HCT116 (cell line): ENCODE measurements at regions not wholly inside any gene's neighbourhood (a gene's known extent, or its start where the extent isn't known, plus 50 kb on each side); places are given as distances from the start of the nearest gene placed in this dataset.

Experiments
- ATAC-seq: fragments of 200-7000 bp; cut with Tn5 transposase; 2 replicates; pipeline ENCODE4 v1.9.1; 2020; ENCODE audit warnings: mild to moderate bottlenecking, moderate library complexity
- BruUV-seq: library from RNA; stranded (reverse); fragments of 400-500 nt; replicated peaks from 2 replicates; lab custom pipeline; 2021; lab: Mats Ljungman, UMichigan
- CTCF ChIA-PET: fragments of 300-600 bp; sonication (Branson Sonifier 250); formaldehyde crosslinking; loops from one replicate; lab custom pipeline; 2021; ENCODE audit warnings: antibody characterized with exemption; lab: Charles Lee
- POLR2A ChIA-PET: fragments of 300-600, 350-600 bp; sonication (Branson Sonifier 250); formaldehyde crosslinking; loops from one replicate; lab custom pipeline; 2021; ENCODE audit warnings: antibody characterized with exemption; lab: Charles Lee
- RAD21 ChIA-PET, 2 experiments: fragments of 300-600 bp; sonication (Branson Sonifier 250); formaldehyde crosslinking; loops; one replicate each; lab custom pipeline; 2023; ENCODE audit warnings: low total read pairs in 2 of 2; ENCODE audit not compliant: uncharacterized antibody in 2 of 2, unreplicated experiment in 2 of 2, low non-redundant PET in 1 of 2; lab: Charles Lee
- DNase-seq: peaks from one replicate; pipeline ENCODE4 v3.0.0-alpha.2; 2010; ENCODE audit warnings: low read depth, low spot score
- H2AFZ ChIP-seq: fragments of 200-600 bp; shearing (Covaris generic), sonication (generic); 2 replicates; pipeline ENCODE4 v1.6.1; 2017; ENCODE audit warnings: low read depth, mixed run types, mixed read lengths, antibody characterized with exemption, low read length; ENCODE audit not compliant: poor library complexity, severe bottlenecking
- H3K27ac ChIP-seq: 2 replicates; pipeline ENCODE4 v1.5.1; 2012; ENCODE audit warnings: low read depth, low read length
- H3K27me3 ChIP-seq: fragments of 200-600 bp; sonication (generic); 2 replicates; pipeline ENCODE4 v1.6.1; 2016; ENCODE audit warnings: mixed run types, low read length, mixed read lengths; ENCODE audit not compliant: insufficient read depth
- H3K36me3 ChIP-seq, 2 experiments: fragments of 200-500 bp in 1 of 2; fragments of 200-600 bp in 1 of 2; sonication (Bioruptor generic) in 1 of 2; sonication (generic) in 1 of 2; 2 replicates each; pipeline versions ENCODE4 v1.5.1 to v1.6.1; 2014 to 2016; ENCODE audit warnings: low read length in 2 of 2, inconsistent platforms in 1 of 2, mixed read lengths in 1 of 2, mixed run types in 1 of 2; ENCODE audit not compliant: insufficient read depth in 2 of 2, control insufficient read depth in 1 of 2
- H3K4me1 ChIP-seq, 2 experiments: fragments of 200-600 bp in 1 of 2; sonication (generic) in 1 of 2; 2 replicates each; pipeline versions ENCODE4 v1.5.1 to v1.6.1; 2012 to 2017; ENCODE audit warnings: low read length in 2 of 2, inconsistent platforms in 1 of 2, mild to moderate bottlenecking in 1 of 2, mixed read lengths in 1 of 2, mixed run types in 1 of 2, moderate library complexity in 1 of 2; ENCODE audit not compliant: insufficient read depth in 2 of 2, control insufficient read depth in 1 of 2
- H3K4me2 ChIP-seq: fragments of 200-600 bp; sonication (generic); 2 replicates; pipeline ENCODE4 v1.6.1; 2017; ENCODE audit warnings: mixed run types, low read length, mixed read lengths
- H3K4me3 ChIP-seq, 2 experiments: fragments of 200-600 bp in 1 of 2; sonication (generic) in 1 of 2; replicated peaks in 1 of 2; 2 replicates each; pipeline ENCODE4 v1.5.1; 2011 to 2016; ENCODE audit warnings: low read length in 2 of 2, control low read depth in 1 of 2, low read depth in 1 of 2, mild to moderate bottlenecking in 1 of 2, mixed read lengths in 1 of 2, mixed run types in 1 of 2
- H3K79me2 ChIP-seq: fragments of 200-600 bp; sonication (generic); 2 replicates; pipeline ENCODE4 v1.6.1; 2017; ENCODE audit warnings: mild to moderate bottlenecking, mixed run types, low read length, moderate library complexity, mixed read lengths; ENCODE audit not compliant: insufficient read depth
- H3K9ac ChIP-seq: fragments of 200-600 bp; sonication (generic); 2 replicates; pipeline ENCODE4 v1.6.1; 2016; ENCODE audit warnings: low read length, mixed read lengths
- H3K9me2 ChIP-seq: fragments of 200-600 bp; sonication (generic), shearing (Covaris generic); 2 replicates; pipeline ENCODE4 v1.6.1; 2017; ENCODE audit warnings: mixed run types, mild to moderate bottlenecking, moderate library complexity; ENCODE audit not compliant: insufficient read depth
- H3K9me3 ChIP-seq, 2 experiments: fragments of 200-500 bp in 1 of 2; fragments of 200-600 bp in 1 of 2; sonication (Bioruptor generic) in 1 of 2; sonication (generic) in 1 of 2; 2 replicates each; pipeline ENCODE4 v1.6.1; 2014 to 2017; ENCODE audit warnings: low read length in 2 of 2, mixed read lengths in 2 of 2, inconsistent platforms in 1 of 2, low read depth in 1 of 2, mild to moderate bottlenecking in 1 of 2, mixed run types in 1 of 2, moderate library complexity in 1 of 2; ENCODE audit not compliant: control insufficient read depth in 1 of 2, insufficient read depth in 1 of 2
- H4K20me1 ChIP-seq: fragments of 200-600 bp; sonication (generic), shearing (Covaris generic); 2 replicates; pipeline ENCODE4 v1.6.1; 2017; ENCODE audit warnings: mixed run types, mild to moderate bottlenecking, moderate library complexity; ENCODE audit not compliant: insufficient read depth
- ATF3 ChIP-seq: IDR thresholded peaks from 2 replicates; pipeline ENCODE4 v1.6.1; 2012
- CBX3 ChIP-seq: IDR thresholded peaks from 2 replicates; pipeline ENCODE4 v1.6.1; 2012; ENCODE audit warnings: low read depth
- CEBPB ChIP-seq: IDR thresholded peaks from 2 replicates; pipeline ENCODE4 v1.6.1; 2012; ENCODE audit warnings: low read depth
- CTCF ChIP-seq, 3 experiments: fragments of 200-600 bp in 1 of 3; sonication (generic) in 1 of 3; IDR thresholded peaks in 2 of 3; conservative IDR thresholded peaks in 1 of 3; 2 replicates each; pipeline ENCODE4 v1.5.1; 2012 to 2017; ENCODE audit warnings: low read depth in 2 of 3, low read length in 2 of 3, antibody characterized with exemption in 1 of 3, borderline replicate concordance in 1 of 3, control low read depth in 1 of 3, mild to moderate bottlenecking in 1 of 3, mixed read lengths in 1 of 3, mixed run types in 1 of 3, moderate library complexity in 1 of 3; ENCODE audit not compliant: insufficient read depth in 1 of 3
- POLR2AphosphoS5 ChIP-seq: IDR thresholded peaks from 2 replicates; pipeline ENCODE4 v1.6.1; 2011; ENCODE audit warnings: mild to moderate bottlenecking, low read depth, low read length, moderate library complexity
- intact Hi-C: fragments of 100-400 bp; cut with micrococcal nuclease; formaldehyde crosslinking; loops from 2 replicates; pipeline ENCODE4 v1.10.0; 2022
- TF ChIP-seq, protein P1 (sequence below): IDR thresholded peaks from 2 replicates; pipeline ENCODE4 v1.6.1; 2011; ENCODE audit warnings: mild to moderate bottlenecking, low read length, moderate library complexity; ENCODE audit not compliant: insufficient replicate concordance; ENCODE audit errors: extremely low read depth

- no peak for ATAC-seq
Measured at GRCh38 chr14:27012641-27013040, 414.8 kb upstream of the NOVA1 start.

DNA sequence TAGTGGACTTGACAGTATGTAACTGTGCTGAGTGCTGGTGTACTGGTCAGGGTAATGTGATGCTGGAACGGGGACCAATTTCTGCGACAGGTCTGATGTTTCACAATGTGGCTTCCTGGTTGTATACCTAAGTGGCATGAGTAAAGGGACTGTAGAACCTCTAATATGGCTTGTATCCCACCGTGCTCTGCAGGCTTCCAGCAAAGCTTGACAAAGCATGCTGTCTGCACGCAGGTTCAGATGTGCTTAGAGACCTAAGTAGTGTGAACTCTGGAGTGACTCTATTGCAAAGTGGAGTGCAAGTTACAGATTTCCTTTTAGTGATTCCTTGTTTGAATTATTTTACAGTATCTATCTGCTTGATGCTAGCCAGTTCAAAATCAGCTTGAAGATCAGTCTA lies 415.8 kb upstream of the NOVA1 start:
- RAD21 ChIA-PET: no interaction called here
- H3K9ac ChIP-seq: no peak overlapping the region
- no peaks in the 10 kb centered on the region for H3K79me2 ChIP-seq
- H3K36me3 ChIP-seq: no peaks in the 10 kb centered on the region
- BruUV-seq: no TSS peak
- no peaks in the 10 kb centered on the region for H3K9me2 ChIP-seq
- no peaks in the 10 kb centered on the region for H3K27me3 ChIP-seq
- CTCF ChIA-PET: no interaction called here
- peaks cover 6 to 11% of the 10 kb centered on the region in 2 experiments; a peak in 2 of 4 replicates for H3K9me3 ChIP-seq
- H4K20me1 ChIP-seq: no peaks in the 10 kb centered on the region
- no peak for TF ChIP-seq CEBPB
- no peak for TF ChIP-seq CBX3
- TF ChIP-seq ATF3: no peak
- TF ChIP-seq, protein P1, sequence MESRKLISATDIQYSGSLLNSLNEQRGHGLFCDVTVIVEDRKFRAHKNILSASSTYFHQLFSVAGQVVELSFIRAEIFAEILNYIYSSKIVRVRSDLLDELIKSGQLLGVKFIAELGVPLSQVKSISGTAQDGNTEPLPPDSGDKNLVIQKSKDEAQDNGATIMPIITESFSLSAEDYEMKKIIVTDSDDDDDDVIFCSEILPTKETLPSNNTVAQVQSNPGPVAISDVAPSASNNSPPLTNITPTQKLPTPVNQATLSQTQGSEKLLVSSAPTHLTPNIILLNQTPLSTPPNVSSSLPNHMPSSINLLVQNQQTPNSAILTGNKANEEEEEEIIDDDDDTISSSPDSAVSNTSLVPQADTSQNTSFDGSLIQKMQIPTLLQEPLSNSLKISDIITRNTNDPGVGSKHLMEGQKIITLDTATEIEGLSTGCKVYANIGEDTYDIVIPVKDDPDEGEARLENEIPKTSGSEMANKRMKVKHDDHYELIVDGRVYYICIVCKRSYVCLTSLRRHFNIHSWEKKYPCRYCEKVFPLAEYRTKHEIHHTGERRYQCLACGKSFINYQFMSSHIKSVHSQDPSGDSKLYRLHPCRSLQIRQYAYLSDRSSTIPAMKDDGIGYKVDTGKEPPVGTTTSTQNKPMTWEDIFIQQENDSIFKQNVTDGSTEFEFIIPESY: no peak
- TF ChIP-seq CTCF (IDR thresholded peaks at IDR 0.05 in 2 of 3, conservative IDR thresholded peaks at IDR 0.05 in 1 of 3; ENCODE audit: borderline replicate concordance in 1 of 3, insufficient read depth in 1 of 3, low read depth in 2 of 3, low read length in 2 of 3): no peak
- no peak overlapping the region for H2AFZ ChIP-seq
- no peaks in the 10 kb centered on the region for H3K4me1 ChIP-seq
- DNase-seq: no peak
- intact Hi-C loops: no loop called here
- no peak overlapping the region for H3K27ac ChIP-seq
- POLR2A ChIA-PET: no interaction called here
- no peak overlapping the region for H3K4me2 ChIP-seq
- no peak overlapping the region for H3K4me3 ChIP-seq
- ATAC-seq: no peak

More at GRCh38 chr14:27012641-27013040, 414.8 kb upstream of the NOVA1 start:
- Histone ChIP-seq H3K9me3 (peaks cover 3 to 11% of the 10 kb centered on the region in 2 experiments; a peak in 2 of 4 replicates), H3K9ac (no peak overlapping the region), H3K4me2 (no peak overlapping the region), H3K9me2 (no peaks in the 10 kb centered on the region), H3K4me1 (no peaks in the 10 kb centered on the region), H3K27ac (no peak overlapping the region), H3K27me3 (no peaks in the 10 kb centered on the region), H3K36me3 (no peaks in the 10 kb centered on the region), H3K79me2 (no peaks in the 10 kb centered on the region), H4K20me1 (no peaks in the 10 kb centered on the region), H2AFZ (no peak overlapping the region), H3K4me3 (no peak overlapping the region)
- intact Hi-C loops: no loop called here
- DNase-seq: no peak
- ChIA-PET POLR2A (no interaction called here), CTCF (no interaction called here), RAD21 (no interaction called here)
- TF ChIP-seq POLR2AphosphoS5: no peak
- no TSS peak for BruUV-seq
